Naive thymus-derived CD4-positive, alpha-beta T cell (primary cell): ENCODE measurements at regions not wholly inside any gene's neighbourhood (a gene's known extent, or its start where the extent isn't known, plus 50 kb on each side); places are given as distances from the start of the nearest gene placed in this dataset.

ENCODE experiments used
- ATAC-seq: fragments of 150-1000 bp; cut with Tn5 transposase; 2 replicates; pipeline ENCODE4 v1.10.0; 2021; ENCODE audit warnings: mild to moderate bottlenecking, moderate library complexity
- CTCF ChIA-PET: fragments of 350-600 bp; sonication (Branson Sonifier 250); formaldehyde crosslinking; loops from one replicate; lab custom pipeline; 2021; ENCODE audit warnings: antibody characterized with exemption; lab: Charles Lee
- POLR2A ChIA-PET: fragments of 350-600 bp; sonication (Branson Sonifier 250); formaldehyde crosslinking; loops from one replicate; lab custom pipeline; 2021; ENCODE audit warnings: antibody characterized with exemption, inconsistent platforms; lab: Charles Lee
- DNase-seq, 9 donors: peaks; one replicate each; pipeline versions ENCODE4 v3.0.0 to v3.0.0-alpha.2; 2020 to 2022; ENCODE audit warnings: mixed read lengths in 1 of 9
- H3K27ac ChIP-seq: one replicate; pipeline ENCODE4 v1.7.0; 2013; ENCODE audit warnings: mild to moderate bottlenecking, low read depth, low read length, moderate library complexity
- H3K27me3 ChIP-seq, 2 donors: one replicate each; pipeline ENCODE4 v1.7.0; 2013; ENCODE audit warnings: low read length in 2 of 2, mild to moderate bottlenecking in 2 of 2, moderate library complexity in 2 of 2; ENCODE audit not compliant: control insufficient read depth in 2 of 2, insufficient read depth in 2 of 2
- H3K36me3 ChIP-seq, 3 experiments: 1 replicate in 2 of 3; 2 replicates in 1 of 3; pipeline ENCODE4 v1.7.0; 2013; ENCODE audit warnings: low read length in 3 of 3, mild to moderate bottlenecking in 3 of 3, moderate library complexity in 1 of 3; ENCODE audit not compliant: insufficient read depth in 3 of 3, control insufficient read depth in 2 of 3
- H3K4me1 ChIP-seq, 2 donors: one replicate each; pipeline ENCODE4 v1.7.0; 2013; ENCODE audit warnings: low read length in 2 of 2, mild to moderate bottlenecking in 2 of 2, moderate library complexity in 1 of 2; ENCODE audit not compliant: control insufficient read depth in 2 of 2, insufficient read depth in 2 of 2
- H3K4me3 ChIP-seq: 2 replicates; pipeline ENCODE4 v1.7.0; 2013; ENCODE audit warnings: mild to moderate bottlenecking, low read length
- H3K9me3 ChIP-seq, 3 experiments: 1 replicate in 2 of 3; 2 replicates in 1 of 3; pipeline ENCODE4 v1.7.0; 2013; ENCODE audit warnings: low read length in 3 of 3; ENCODE audit not compliant: control insufficient read depth in 2 of 3
- H3K27ac Mint-ChIP-seq, 9 donors: one replicate each; pipeline ENCODE4 v1.8.0; 2020 to 2022; ENCODE audit warnings: mixed read lengths in 9 of 9, mild to moderate bottlenecking in 8 of 9, moderate library complexity in 5 of 9, inconsistent platforms in 2 of 9
- H3K27me3 Mint-ChIP-seq, 5 donors: one replicate each; pipeline ENCODE4 v1.8.0; 2021 to 2022; ENCODE audit warnings: mixed read lengths in 5 of 5, mild to moderate bottlenecking in 1 of 5
- H3K36me3 Mint-ChIP-seq, 5 donors: one replicate each; pipeline ENCODE4 v1.8.0; 2020 to 2022; ENCODE audit warnings: mixed read lengths in 5 of 5, mild to moderate bottlenecking in 3 of 5, inconsistent platforms in 1 of 5
- H3K4me1 Mint-ChIP-seq, 7 donors: one replicate each; pipeline ENCODE4 v1.8.0; 2020 to 2022; ENCODE audit warnings: mixed read lengths in 7 of 7, mild to moderate bottlenecking in 3 of 7, inconsistent platforms in 1 of 7
- H3K4me3 Mint-ChIP-seq, 10 donors: one replicate each; pipeline ENCODE4 v1.8.0; 2020 to 2022; ENCODE audit warnings: mild to moderate bottlenecking in 10 of 10, mixed read lengths in 10 of 10, moderate library complexity in 6 of 10, inconsistent platforms in 2 of 10
- H3K9me3 Mint-ChIP-seq, 11 donors: one replicate each; pipeline ENCODE4 v1.8.0; 2020 to 2022; ENCODE audit warnings: mixed read lengths in 11 of 11, mild to moderate bottlenecking in 4 of 11, inconsistent platforms in 1 of 11, moderate library complexity in 1 of 11
- intact Hi-C, 2 donors: fragments of 100-400 bp; cut with micrococcal nuclease; formaldehyde crosslinking; loops; one replicate each; pipeline ENCODE4 v1.15.1; 2023

- Mint-ChIP-seq H3K27ac (no peak overlapping the region), H3K36me3 (peaks cover 0 to 3% (median 0%) of the 10 kb centered on the region in 5 donors), H3K9me3 (peaks cover 0 to 3% (median 0%) of the 10 kb centered on the region in 11 donors), H3K4me1 (no peaks in the 10 kb centered on the region), H3K4me3 (no peak overlapping the region), H3K27me3 (peaks cover 0 to 6% (median 0%) of the 10 kb centered on the region in 5 donors)
- H3K27me3 ChIP-seq, result no peaks in the 10 kb centered on the region
- no peaks in the 10 kb centered on the region for H3K9me3 ChIP-seq
- CTCF ChIA-PET, result no interaction called here
- intact Hi-C loops, result no loop called here
- DNase-seq (no peak), ATAC-seq (no peak)
- H3K27ac ChIP-seq, result no peak overlapping the region
- no peak overlapping the region for H3K4me3 ChIP-seq
- H3K36me3 ChIP-seq, result no peaks in the 10 kb centered on the region
- POLR2A ChIA-PET, result no interaction called here
- H3K4me1 ChIP-seq, result no peaks in the 10 kb centered on the region
Measured at GRCh38 chr2:147758821-147759220, 86.0 kb upstream of the ACVR2A start.

DNA sequence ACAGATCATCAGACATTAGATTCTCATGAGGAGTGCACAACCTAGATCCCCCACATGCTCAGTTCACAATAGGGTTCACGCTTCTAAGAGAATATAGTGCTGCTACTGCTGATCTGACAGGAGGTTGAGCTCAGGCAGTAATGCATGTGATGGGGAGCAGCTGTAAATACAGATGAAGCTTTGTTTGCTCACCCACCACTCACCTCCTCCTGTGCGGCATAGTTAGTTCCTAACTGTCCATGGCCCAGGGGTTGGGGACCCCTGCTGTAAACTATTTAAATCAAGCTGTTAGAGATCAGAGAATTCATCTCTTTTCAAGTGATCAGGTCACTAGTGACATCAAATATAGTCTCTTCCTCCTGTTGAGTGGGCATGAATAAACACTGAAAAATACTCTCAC, 88.8 kb upstream of the ACVR2A start:
- no peaks in the 10 kb centered on the region for H3K4me1 Mint-ChIP-seq
- ATAC-seq (no peak), DNase-seq (no peak)
- peaks cover 0 to 3% (median 0%) of the 10 kb centered on the region in 11 donors for H3K9me3 Mint-ChIP-seq
- POLR2A ChIA-PET, result no interaction called here
- Histone ChIP-seq H3K4me1 (no peaks in the 10 kb centered on the region), H3K9me3 (no peaks in the 10 kb centered on the region), H3K27me3 (no peaks in the 10 kb centered on the region), H3K4me3 (no peak overlapping the region), H3K36me3 (no peaks in the 10 kb centered on the region), H3K27ac (no peak overlapping the region)
- intact Hi-C loops, result no loop called here
- peaks cover 0 to 3% (median 0%) of the 10 kb centered on the region in 5 donors for H3K36me3 Mint-ChIP-seq
- H3K27me3 Mint-ChIP-seq, result peaks cover 0 to 6% (median 0%) of the 10 kb centered on the region in 5 donors
- H3K27ac Mint-ChIP-seq, result no peak overlapping the region
- CTCF ChIA-PET, result no interaction called here
- H3K4me3 Mint-ChIP-seq, result no peak overlapping the region

DNA sequence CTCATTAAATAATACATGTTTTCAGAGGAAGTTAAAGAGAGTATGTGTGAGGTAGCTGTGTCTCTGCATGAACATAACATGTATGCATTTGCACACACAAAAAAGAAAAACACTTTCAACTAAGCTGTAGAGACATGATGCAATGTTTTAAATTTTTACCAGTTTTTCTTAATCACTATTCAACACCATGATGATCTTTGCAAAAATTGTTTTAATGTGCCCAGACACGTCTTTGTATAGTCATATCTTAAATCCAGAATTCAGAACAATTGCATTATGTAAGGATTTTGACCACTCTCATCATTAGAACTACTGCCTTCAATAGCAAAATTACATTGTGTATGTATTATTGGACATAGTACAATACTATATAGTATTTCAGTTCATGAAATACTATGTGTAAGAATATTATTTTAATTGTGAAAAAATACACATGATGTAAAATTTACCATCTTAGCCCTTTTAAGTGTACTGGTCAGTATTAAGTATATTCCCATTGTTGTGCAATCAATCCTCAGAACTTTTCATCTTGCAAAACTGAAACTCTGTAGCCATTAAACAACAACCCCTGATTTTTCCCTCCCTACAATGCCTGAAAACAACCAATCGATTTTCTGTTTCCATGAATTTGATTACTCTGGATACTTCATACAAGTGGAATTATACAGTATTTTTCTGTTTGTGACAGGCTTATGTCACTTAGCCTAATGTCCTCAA, 104.5 kb upstream of the ACVR2A start:
- no peaks in the 10 kb centered on the region for H3K36me3 Mint-ChIP-seq
- H3K4me1 Mint-ChIP-seq, result peaks cover 0 to 1% (median 0%) of the 10 kb centered on the region in 7 donors
- H3K4me3 ChIP-seq, result no peak overlapping the region
- H3K9me3 ChIP-seq, result no peaks in the 10 kb centered on the region
- no peak overlapping the region for H3K4me3 Mint-ChIP-seq
- no peaks in the 10 kb centered on the region for H3K27me3 ChIP-seq
- no peaks in the 10 kb centered on the region for H3K36me3 ChIP-seq
- ChIA-PET POLR2A (interaction anchor here (0.7 kb wide), 1 partner anchor 170 kb away, joined by 3 read pairs; no protein-coding TSS in a partner anchor), CTCF (no interaction called here)
- DNase-seq, result no peak
- no peaks in the 10 kb centered on the region for H3K27me3 Mint-ChIP-seq
- H3K27ac ChIP-seq, result no peak overlapping the region
- H3K27ac Mint-ChIP-seq, result no peak overlapping the region
- peaks cover 0 to 6% (median 4%) of the 10 kb centered on the region in 11 donors for H3K9me3 Mint-ChIP-seq
- H3K4me1 ChIP-seq, result no peaks in the 10 kb centered on the region
- no peak for ATAC-seq
- intact Hi-C loops, result no loop called here

- intact Hi-C loops, result no loop called here
- H3K27ac ChIP-seq, result no peak overlapping the region
- no peak overlapping the region for H3K4me3 ChIP-seq
- peaks cover 0 to 1% (median 0%) of the 10 kb centered on the region in 7 donors for H3K4me1 Mint-ChIP-seq
- peaks cover 0 to 10% (median 4%) of the 10 kb centered on the region in 11 donors for H3K9me3 Mint-ChIP-seq
- no peak overlapping the region for H3K27ac Mint-ChIP-seq
- no peak overlapping the region for H3K4me3 Mint-ChIP-seq
- H3K36me3 Mint-ChIP-seq, result peaks cover 0 to 4% (median 0%) of the 10 kb centered on the region in 5 donors
- H3K9me3 ChIP-seq, result no peaks in the 10 kb centered on the region
- POLR2A ChIA-PET, result interaction anchor here (0.7 kb wide), 1 partner anchor 169 kb away, joined by 3 read pairs; no protein-coding TSS in a partner anchor
- H3K36me3 ChIP-seq, result no peaks in the 10 kb centered on the region
- DNase-seq, result no peak
- no peaks in the 10 kb centered on the region for H3K27me3 Mint-ChIP-seq
- CTCF ChIA-PET, result no interaction called here
- H3K27me3 ChIP-seq, result no peaks in the 10 kb centered on the region
- H3K4me1 ChIP-seq, result no peaks in the 10 kb centered on the region
- no peak for ATAC-seq
Measured at GRCh38 chr2:147739508-147739907, 105.3 kb upstream of the ACVR2A start.

DNA sequence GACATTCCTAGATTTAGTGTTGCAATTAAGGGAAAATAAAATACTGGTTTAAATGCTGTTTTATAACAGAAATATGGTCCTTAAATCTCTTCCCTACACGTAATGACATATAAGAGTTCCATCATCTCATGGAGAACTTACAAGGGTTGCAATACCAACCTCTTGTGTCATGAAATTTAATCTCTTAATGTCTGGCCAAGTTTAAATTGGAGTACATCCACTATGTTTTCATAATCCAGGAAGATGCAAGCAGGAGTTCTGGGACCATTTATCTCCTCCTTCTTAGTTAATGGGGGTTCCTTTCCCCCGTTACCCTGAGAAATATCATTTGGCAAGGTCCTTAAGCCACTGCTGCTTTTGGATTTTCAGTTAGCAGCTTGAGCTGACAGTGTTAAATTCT, 126.0 kb upstream of the ACVR2A start:
- peaks cover 0 to 2% (median 0%) of the 10 kb centered on the region in 7 donors for H3K4me1 Mint-ChIP-seq
- no peak overlapping the region for H3K4me3 ChIP-seq
- no peak for ATAC-seq
- DNase-seq, result no peak
- POLR2A ChIA-PET, result no interaction called here
- intact Hi-C loops, result no loop called here
- CTCF ChIA-PET, result no interaction called here
- peaks cover 0 to 11% (median 3%) of the 10 kb centered on the region in 5 donors for H3K36me3 Mint-ChIP-seq
- no peaks in the 10 kb centered on the region for H3K4me1 ChIP-seq
- H3K27ac Mint-ChIP-seq, result no peak overlapping the region
- no peak overlapping the region for H3K27ac ChIP-seq
- H3K27me3 Mint-ChIP-seq, result peaks cover 0 to 14% (median 4%) of the 10 kb centered on the region in 5 donors
- H3K27me3 ChIP-seq, result no peaks in the 10 kb centered on the region
- no peaks in the 10 kb centered on the region for H3K9me3 ChIP-seq
- H3K9me3 Mint-ChIP-seq, result peaks cover 0 to 6% (median 2%) of the 10 kb centered on the region in 11 donors
- H3K36me3 ChIP-seq, result no peaks in the 10 kb centered on the region
- H3K4me3 Mint-ChIP-seq, result no peak overlapping the region

- no peak overlapping the region for H3K27ac Mint-ChIP-seq
- POLR2A ChIA-PET, result no interaction called here
- peaks cover 4 to 21% (median 13%) of the 10 kb centered on the region in 11 donors for H3K9me3 Mint-ChIP-seq
- ATAC-seq, result no peak
- peaks cover 5 to 13% (median 12%) of the 10 kb centered on the region in 5 donors for H3K36me3 Mint-ChIP-seq
- H3K9me3 ChIP-seq, result no peaks in the 10 kb centered on the region
- no peak for DNase-seq
- H3K27me3 ChIP-seq, result no peaks in the 10 kb centered on the region
- no peak overlapping the region for H3K4me3 Mint-ChIP-seq
- no peaks in the 10 kb centered on the region for H3K36me3 ChIP-seq
- H3K4me1 ChIP-seq, result no peaks in the 10 kb centered on the region
- H3K4me1 Mint-ChIP-seq, result no peaks in the 10 kb centered on the region
- CTCF ChIA-PET, result no interaction called here
- H3K27ac ChIP-seq, result no peak overlapping the region
- H3K27me3 Mint-ChIP-seq, result peaks cover 0 to 12% (median 0%) of the 10 kb centered on the region in 5 donors
- intact Hi-C loops, result no loop called here
- no peak overlapping the region for H3K4me3 ChIP-seq
Measured at GRCh38 chr2:147716906-147717305, 127.9 kb upstream of the ACVR2A start.

GRCh38 chr2:147715807-147716206, 129.0 kb upstream of the ACVR2A start:
- H3K4me3 Mint-ChIP-seq, result no peak overlapping the region
- DNase-seq (no peak), ATAC-seq (no peak)
- H3K27me3 ChIP-seq, result no peaks in the 10 kb centered on the region
- peaks cover 5 to 24% (median 20%) of the 10 kb centered on the region in 5 donors for H3K36me3 Mint-ChIP-seq
- H3K36me3 ChIP-seq, result no peaks in the 10 kb centered on the region
- no peak overlapping the region for H3K27ac Mint-ChIP-seq
- peaks cover 4 to 32% (median 22%) of the 10 kb centered on the region in 11 donors for H3K9me3 Mint-ChIP-seq
- no peaks in the 10 kb centered on the region for H3K4me1 Mint-ChIP-seq
- H3K27ac ChIP-seq, result no peak overlapping the region
- ChIA-PET CTCF (no interaction called here), POLR2A (no interaction called here)
- no peak overlapping the region for H3K4me3 ChIP-seq
- intact Hi-C loops, result no loop called here
- no peaks in the 10 kb centered on the region for H3K9me3 ChIP-seq
- H3K27me3 Mint-ChIP-seq, result peaks cover 0 to 12% (median 0%) of the 10 kb centered on the region in 5 donors
- H3K4me1 ChIP-seq, result no peaks in the 10 kb centered on the region
